HEK293 (cell line): ENCODE measurements at regions not wholly inside any gene's neighbourhood (a gene's known extent, or its start where the extent isn't known, plus 50 kb on each side); places are given as distances from the start of the nearest gene placed in this dataset.

Source experiments
- CTCF ChIA-PET: fragments of 350-600 bp; formaldehyde crosslinking; extraction: SDS; loops from one replicate; lab custom pipeline; 2021; ENCODE audit warnings: antibody characterized with exemption; lab: Yijun Ruan, JAX
- POLR2A ChIA-PET: fragments of 300-600 bp; formaldehyde crosslinking; extraction: SDS; loops from one replicate; lab custom pipeline; 2020; ENCODE audit warnings: antibody characterized with exemption, inconsistent platforms; lab: Yijun Ruan, JAX
- H3K27ac ChIP-seq: fragments of 200-500 bp; sonication (Bioruptor generic); 2 replicates; pipeline ENCODE4 v1.5.1; 2014; ENCODE audit warnings: low read depth, low read length, control low read depth, inconsistent platforms; ENCODE audit errors: extremely low read depth
- H3K36me3 ChIP-seq, 2 experiments: fragments of 200-500 bp in 1 of 2; sonication (Bioruptor generic) in 1 of 2; 1 replicate in 1 of 2; 2 replicates in 1 of 2; pipeline ENCODE4 v1.5.1; 2014 to 2017; ENCODE audit warnings: inconsistent platforms in 2 of 2, low read length in 2 of 2; ENCODE audit not compliant: control insufficient read depth in 2 of 2, insufficient read depth in 1 of 2
- H3K4me1 ChIP-seq: fragments of 200-500 bp; sonication (Bioruptor generic); 2 replicates; pipeline ENCODE4 v1.5.1; 2014; ENCODE audit warnings: mild to moderate bottlenecking, low read length, inconsistent platforms; ENCODE audit not compliant: control insufficient read depth, insufficient read depth
- H3K4me3 ChIP-seq: 2 replicates; pipeline ENCODE4 v1.5.1; 2011; ENCODE audit warnings: low read depth, mild to moderate bottlenecking, control low read depth, low read length, moderate library complexity
- H3K9me3 ChIP-seq: fragments of 200-500 bp; sonication (Bioruptor generic); 2 replicates; pipeline ENCODE4 v1.5.1; 2014; ENCODE audit warnings: low read depth, low read length, inconsistent platforms; ENCODE audit not compliant: control insufficient read depth, insufficient read depth
- BCL11A ChIP-seq: fragments of 450-650 bp; formaldehyde crosslinking; IDR thresholded peaks from 2 replicates; pipeline ENCODE4 v1.5.1; 2016; ENCODE audit warnings: low read depth, missing biosample characterization, missing genetic modification characterization
- EGR2 ChIP-seq: fragments of 450-650 bp; formaldehyde crosslinking; IDR thresholded peaks from 2 replicates; pipeline ENCODE4 v1.5.1; 2016; ENCODE audit warnings: low read depth, missing biosample characterization, missing genetic modification characterization
- HOXC10 ChIP-seq: sonication (generic); formaldehyde crosslinking; IDR thresholded peaks from 2 replicates; pipeline ENCODE4 v1.8.1; 2023; ENCODE audit warnings: mild to moderate bottlenecking, missing genetic modification reagents
- MEIS1 ChIP-seq: sonication (generic); formaldehyde crosslinking; IDR thresholded peaks from 2 replicates; pipeline ENCODE4 v1.8.1; 2022; ENCODE audit warnings: missing genetic modification reagents, mild to moderate bottlenecking, borderline replicate concordance
- OVOL3 ChIP-seq: fragments of 450-650 bp; formaldehyde crosslinking; IDR thresholded peaks from 2 replicates; pipeline ENCODE4 v1.5.1; 2016; ENCODE audit warnings: missing biosample characterization, missing genetic modification characterization
- REPIN1 ChIP-seq: fragments of 450-650 bp; formaldehyde crosslinking; IDR thresholded peaks from 2 replicates; pipeline ENCODE4 v1.5.1; 2017; ENCODE audit warnings: missing biosample characterization, missing genetic modification characterization, low read depth
- ZBTB8A ChIP-seq: fragments of 450-650 bp; formaldehyde crosslinking; IDR thresholded peaks from 2 replicates; pipeline ENCODE4 v1.5.1; 2016; ENCODE audit warnings: missing biosample characterization, missing genetic modification characterization
- ZNF155 ChIP-seq: fragments of 450-650 bp; formaldehyde crosslinking; IDR thresholded peaks from 2 replicates; pipeline ENCODE4 v1.5.1; 2016; ENCODE audit warnings: missing biosample characterization, missing genetic modification characterization
- ZNF394 ChIP-seq: fragments of 450-650 bp; formaldehyde crosslinking; IDR thresholded peaks from 2 replicates; pipeline ENCODE4 v1.5.1; 2016; ENCODE audit warnings: missing biosample characterization, missing genetic modification characterization, mild to moderate bottlenecking, moderate library complexity, borderline replicate concordance
- ZNF548 ChIP-seq: fragments of 450-650 bp; formaldehyde crosslinking; IDR thresholded peaks from 2 replicates; pipeline ENCODE4 v1.5.1; 2016; ENCODE audit warnings: missing biosample characterization, missing genetic modification characterization
- ZNF561 ChIP-seq: fragments of 450-650 bp; IDR thresholded peaks from 2 replicates; pipeline ENCODE4 v1.5.1; 2018; ENCODE audit warnings: missing biosample characterization, missing genetic modification characterization, borderline replicate concordance
- ZNF610 ChIP-seq: fragments of 450-650 bp; formaldehyde crosslinking; IDR thresholded peaks from 2 replicates; pipeline ENCODE4 v1.5.1; 2016; ENCODE audit warnings: missing biosample characterization, missing genetic modification characterization, borderline replicate concordance
- ZNF621 ChIP-seq: fragments of 450-650 bp; formaldehyde crosslinking; IDR thresholded peaks from 2 replicates; pipeline ENCODE4 v1.5.1; 2017; ENCODE audit warnings: missing biosample characterization, missing genetic modification characterization
- ZNF792 ChIP-seq: fragments of 450-650 bp; formaldehyde crosslinking; IDR thresholded peaks from 2 replicates; pipeline ENCODE4 v1.5.1; 2016; ENCODE audit warnings: missing biosample characterization, missing genetic modification characterization
- ZSCAN16 ChIP-seq: fragments of 450-650 bp; formaldehyde crosslinking; IDR thresholded peaks from 2 replicates; pipeline ENCODE4 v1.5.1; 2016; ENCODE audit warnings: missing biosample characterization, missing genetic modification characterization
- ZXDB ChIP-seq: fragments of 450-650 bp; formaldehyde crosslinking; IDR thresholded peaks from 2 replicates; pipeline ENCODE4 v1.5.1; 2016; ENCODE audit warnings: missing biosample characterization, missing genetic modification characterization
- TF ChIP-seq, protein P1 (sequence below): fragments of 450-650 bp; formaldehyde crosslinking; IDR thresholded peaks from 2 replicates; pipeline ENCODE4 v1.5.1; 2016; ENCODE audit warnings: missing biosample characterization, missing genetic modification characterization
- TF ChIP-seq, protein P2 (sequence below): fragments of 450-650 bp; formaldehyde crosslinking; IDR thresholded peaks from 2 replicates; pipeline ENCODE4 v1.5.1; 2016; ENCODE audit warnings: missing biosample characterization, missing genetic modification characterization, low read depth
- TF ChIP-seq, protein P3 (sequence below): fragments of 450-650 bp; formaldehyde crosslinking; IDR thresholded peaks from 2 replicates; pipeline ENCODE4 v1.5.1; 2016; ENCODE audit warnings: missing biosample characterization, missing genetic modification characterization
- TF ChIP-seq, protein P4 (sequence below): fragments of 450-650 bp; formaldehyde crosslinking; IDR thresholded peaks from 2 replicates; pipeline ENCODE4 v1.5.1; 2016; ENCODE audit warnings: missing biosample characterization, missing genetic modification characterization, borderline replicate concordance
- TF ChIP-seq, protein P5 (sequence below): fragments of 450-650 bp; IDR thresholded peaks from 2 replicates; pipeline ENCODE4 v1.5.1; 2018; ENCODE audit warnings: missing biosample characterization, missing genetic modification characterization

DNA sequence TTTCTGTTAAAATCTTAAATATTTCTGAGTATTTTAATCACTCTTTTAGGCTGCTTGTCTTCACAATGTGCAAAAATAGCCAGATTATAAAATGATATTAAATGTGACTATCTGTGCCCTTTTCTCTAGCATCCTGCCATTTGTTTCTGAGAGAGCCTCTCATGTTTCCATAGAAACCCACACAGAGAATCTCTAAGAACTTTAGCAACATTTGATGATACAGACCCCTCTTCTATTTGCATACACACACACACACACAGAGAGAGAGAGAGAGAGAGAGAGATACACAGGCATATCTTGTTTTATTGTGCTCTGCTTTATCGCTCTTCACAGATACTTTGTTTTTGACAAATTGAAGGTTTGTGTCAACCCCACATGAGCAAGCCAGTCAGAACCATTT lies 134.5 kb upstream of the DDX18 start:
- H3K4me3 ChIP-seq = no peak overlapping the region
- no peaks in the 10 kb centered on the region for H3K9me3 ChIP-seq
- TF ChIP-seq ZNF792 (tag by site-specific recombination) = no peak
- no peak for TF ChIP-seq ZNF548 (tag by site-specific recombination)
- no peak for TF ChIP-seq ZNF610 (tag by site-specific recombination)
- no peak for TF ChIP-seq ZNF394 (tag by site-specific recombination)
- TF ChIP-seq, protein P1, sequence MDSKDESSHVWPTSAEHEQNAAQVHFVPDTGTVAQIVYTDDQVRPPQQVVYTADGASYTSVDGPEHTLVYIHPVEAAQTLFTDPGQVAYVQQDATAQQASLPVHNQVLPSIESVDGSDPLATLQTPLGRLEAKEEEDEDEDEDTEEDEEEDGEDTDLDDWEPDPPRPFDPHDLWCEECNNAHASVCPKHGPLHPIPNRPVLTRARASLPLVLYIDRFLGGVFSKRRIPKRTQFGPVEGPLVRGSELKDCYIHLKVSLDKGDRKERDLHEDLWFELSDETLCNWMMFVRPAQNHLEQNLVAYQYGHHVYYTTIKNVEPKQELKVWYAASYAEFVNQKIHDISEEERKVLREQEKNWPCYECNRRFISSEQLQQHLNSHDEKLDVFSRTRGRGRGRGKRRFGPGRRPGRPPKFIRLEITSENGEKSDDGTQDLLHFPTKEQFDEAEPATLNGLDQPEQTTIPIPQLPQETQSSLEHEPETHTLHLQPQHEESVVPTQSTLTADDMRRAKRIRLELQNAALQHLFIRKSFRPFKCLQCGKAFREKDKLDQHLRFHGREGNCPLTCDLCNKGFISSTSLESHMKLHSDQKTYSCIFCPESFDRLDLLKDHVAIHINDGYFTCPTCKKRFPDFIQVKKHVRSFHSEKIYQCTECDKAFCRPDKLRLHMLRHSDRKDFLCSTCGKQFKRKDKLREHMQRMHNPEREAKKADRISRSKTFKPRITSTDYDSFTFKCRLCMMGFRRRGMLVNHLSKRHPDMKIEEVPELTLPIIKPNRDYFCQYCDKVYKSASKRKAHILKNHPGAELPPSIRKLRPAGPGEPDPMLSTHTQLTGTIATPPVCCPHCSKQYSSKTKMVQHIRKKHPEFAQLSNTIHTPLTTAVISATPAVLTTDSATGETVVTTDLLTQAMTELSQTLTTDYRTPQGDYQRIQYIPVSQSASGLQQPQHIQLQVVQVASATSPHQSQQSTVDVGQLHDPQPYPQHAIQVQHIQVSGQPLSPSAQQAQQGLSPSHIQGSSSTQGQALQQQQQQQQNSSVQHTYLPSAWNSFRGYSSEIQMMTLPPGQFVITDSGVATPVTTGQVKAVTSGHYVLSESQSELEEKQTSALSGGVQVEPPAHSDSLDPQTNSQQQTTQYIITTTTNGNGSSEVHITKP (tag by site-specific recombination) = no peak
- TF ChIP-seq, protein P2, sequence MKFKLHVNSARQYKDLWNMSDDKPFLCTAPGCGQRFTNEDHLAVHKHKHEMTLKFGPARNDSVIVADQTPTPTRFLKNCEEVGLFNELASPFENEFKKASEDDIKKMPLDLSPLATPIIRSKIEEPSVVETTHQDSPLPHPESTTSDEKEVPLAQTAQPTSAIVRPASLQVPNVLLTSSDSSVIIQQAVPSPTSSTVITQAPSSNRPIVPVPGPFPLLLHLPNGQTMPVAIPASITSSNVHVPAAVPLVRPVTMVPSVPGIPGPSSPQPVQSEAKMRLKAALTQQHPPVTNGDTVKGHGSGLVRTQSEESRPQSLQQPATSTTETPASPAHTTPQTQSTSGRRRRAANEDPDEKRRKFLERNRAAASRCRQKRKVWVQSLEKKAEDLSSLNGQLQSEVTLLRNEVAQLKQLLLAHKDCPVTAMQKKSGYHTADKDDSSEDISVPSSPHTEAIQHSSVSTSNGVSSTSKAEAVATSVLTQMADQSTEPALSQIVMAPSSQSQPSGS (tag by site-specific recombination) = no peak
- no peak for TF ChIP-seq BCL11A (tag by site-specific recombination)
- TF ChIP-seq MEIS1 (CRISPR knock-in tag) = no peak
- no peak for TF ChIP-seq HOXC10 (CRISPR knock-in tag)
- no peak for TF ChIP-seq ZSCAN16 (tag by site-specific recombination)
- ChIA-PET POLR2A (no interaction called here), CTCF (no interaction called here)
- H3K36me3 ChIP-seq = no peaks in the 10 kb centered on the region
- H3K4me1 ChIP-seq = no peaks in the 10 kb centered on the region
- H3K27ac ChIP-seq = no peak overlapping the region

DNA sequence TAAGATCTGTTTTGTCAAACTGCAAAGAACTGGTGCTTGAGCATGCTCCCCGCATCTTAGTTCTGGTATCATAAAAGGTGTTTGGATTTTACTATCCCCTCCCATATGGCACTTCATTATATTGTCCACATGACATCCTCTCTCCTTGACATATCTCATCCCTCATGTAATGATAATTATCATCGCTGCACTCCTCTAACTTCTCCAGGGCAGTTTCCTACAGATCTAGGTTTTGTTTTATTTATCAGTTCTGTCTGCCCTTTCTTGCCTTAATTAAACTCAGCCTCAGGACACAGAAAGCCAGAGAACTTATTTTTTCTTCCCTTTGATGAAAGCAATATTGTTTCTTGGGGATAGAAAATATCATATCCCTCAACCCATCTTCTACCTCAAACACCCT lies 129.6 kb upstream of the DDX18 start:
- Histone ChIP-seq H3K4me1 (no peaks in the 10 kb centered on the region), H3K27ac (no peak overlapping the region), H3K4me3 (no peak overlapping the region), H3K9me3 (no peaks in the 10 kb centered on the region), H3K36me3 (no peaks in the 10 kb centered on the region)
- CTCF ChIA-PET = no interaction called here
- POLR2A ChIA-PET = no interaction called here
- TF ChIP-seq EGR2 (tag by site-specific recombination) (no peak), ZNF561 (tag by site-specific recombination) (no peak), ZXDB (tag by site-specific recombination) (no peak), REPIN1 (tag by site-specific recombination) (no peak), OVOL3 (no peak), ZNF621 (tag by site-specific recombination) (no peak), ZNF155 (tag by site-specific recombination) (no peak), ZBTB8A (no peak)
- TF ChIP-seq, protein P3, sequence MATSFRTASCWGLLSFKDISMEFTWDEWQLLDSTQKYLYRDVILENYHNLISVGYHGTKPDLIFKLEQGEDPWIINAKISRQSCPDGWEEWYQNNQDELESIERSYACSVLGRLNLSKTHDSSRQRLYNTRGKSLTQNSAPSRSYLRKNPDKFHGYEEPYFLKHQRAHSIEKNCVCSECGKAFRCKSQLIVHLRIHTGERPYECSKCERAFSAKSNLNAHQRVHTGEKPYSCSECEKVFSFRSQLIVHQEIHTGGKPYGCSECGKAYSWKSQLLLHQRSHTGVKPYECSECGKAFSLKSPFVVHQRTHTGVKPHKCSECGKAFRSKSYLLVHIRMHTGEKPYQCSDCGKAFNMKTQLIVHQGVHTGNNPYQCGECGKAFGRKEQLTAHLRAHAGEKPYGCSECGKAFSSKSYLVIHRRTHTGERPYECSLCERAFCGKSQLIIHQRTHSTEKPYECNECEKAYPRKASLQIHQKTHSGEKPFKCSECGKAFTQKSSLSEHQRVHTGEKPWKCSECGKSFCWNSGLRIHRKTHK (tag by site-specific recombination) = no peak
- TF ChIP-seq, protein P4, sequence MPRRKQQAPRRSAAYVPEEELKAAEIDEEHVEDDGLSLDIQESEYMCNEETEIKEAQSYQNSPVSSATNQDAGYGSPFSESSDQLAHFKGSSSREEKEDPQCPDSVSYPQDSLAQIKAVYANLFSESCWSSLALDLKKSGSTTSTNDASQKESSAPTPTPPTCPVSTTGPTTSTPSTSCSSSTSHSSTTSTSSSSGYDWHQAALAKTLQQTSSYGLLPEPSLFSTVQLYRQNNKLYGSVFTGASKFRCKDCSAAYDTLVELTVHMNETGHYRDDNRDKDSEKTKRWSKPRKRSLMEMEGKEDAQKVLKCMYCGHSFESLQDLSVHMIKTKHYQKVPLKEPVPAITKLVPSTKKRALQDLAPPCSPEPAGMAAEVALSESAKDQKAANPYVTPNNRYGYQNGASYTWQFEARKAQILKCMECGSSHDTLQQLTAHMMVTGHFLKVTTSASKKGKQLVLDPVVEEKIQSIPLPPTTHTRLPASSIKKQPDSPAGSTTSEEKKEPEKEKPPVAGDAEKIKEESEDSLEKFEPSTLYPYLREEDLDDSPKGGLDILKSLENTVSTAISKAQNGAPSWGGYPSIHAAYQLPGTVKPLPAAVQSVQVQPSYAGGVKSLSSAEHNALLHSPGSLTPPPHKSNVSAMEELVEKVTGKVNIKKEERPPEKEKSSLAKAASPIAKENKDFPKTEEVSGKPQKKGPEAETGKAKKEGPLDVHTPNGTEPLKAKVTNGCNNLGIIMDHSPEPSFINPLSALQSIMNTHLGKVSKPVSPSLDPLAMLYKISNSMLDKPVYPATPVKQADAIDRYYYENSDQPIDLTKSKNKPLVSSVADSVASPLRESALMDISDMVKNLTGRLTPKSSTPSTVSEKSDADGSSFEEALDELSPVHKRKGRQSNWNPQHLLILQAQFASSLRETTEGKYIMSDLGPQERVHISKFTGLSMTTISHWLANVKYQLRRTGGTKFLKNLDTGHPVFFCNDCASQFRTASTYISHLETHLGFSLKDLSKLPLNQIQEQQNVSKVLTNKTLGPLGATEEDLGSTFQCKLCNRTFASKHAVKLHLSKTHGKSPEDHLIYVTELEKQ = no peak
- TF ChIP-seq, protein P5, sequence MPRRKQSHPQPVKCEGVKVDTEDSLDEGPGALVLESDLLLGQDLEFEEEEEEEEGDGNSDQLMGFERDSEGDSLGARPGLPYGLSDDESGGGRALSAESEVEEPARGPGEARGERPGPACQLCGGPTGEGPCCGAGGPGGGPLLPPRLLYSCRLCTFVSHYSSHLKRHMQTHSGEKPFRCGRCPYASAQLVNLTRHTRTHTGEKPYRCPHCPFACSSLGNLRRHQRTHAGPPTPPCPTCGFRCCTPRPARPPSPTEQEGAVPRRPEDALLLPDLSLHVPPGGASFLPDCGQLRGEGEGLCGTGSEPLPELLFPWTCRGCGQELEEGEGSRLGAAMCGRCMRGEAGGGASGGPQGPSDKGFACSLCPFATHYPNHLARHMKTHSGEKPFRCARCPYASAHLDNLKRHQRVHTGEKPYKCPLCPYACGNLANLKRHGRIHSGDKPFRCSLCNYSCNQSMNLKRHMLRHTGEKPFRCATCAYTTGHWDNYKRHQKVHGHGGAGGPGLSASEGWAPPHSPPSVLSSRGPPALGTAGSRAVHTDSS (tag by site-specific recombination) = no peak
